Tibial artery (tissue), 4 donors: ENCODE measurements at regions not wholly inside any gene's neighbourhood (a gene's known extent, or its start where the extent isn't known, plus 50 kb on each side); places are given as distances from the start of the nearest gene placed in this dataset.
"Not testable (repeated sequence)": the region's sequence is repeated elsewhere in the genome, so short reads cannot be mapped to it uniquely, and the experiment has no call there.

Experiments
- DNase-seq, 2 donors: peaks; one replicate each; pipeline ENCODE4 v3.0.0-alpha.2; 2019
- H3K27ac ChIP-seq, 2 donors: fragments of 200-600 bp; sonication (generic) in 1 of 2; 1 replicate in 1 of 2; 2 replicates in 1 of 2; pipeline ENCODE4 v1.5.1; 2018 to 2019; ENCODE audit warnings: mild to moderate bottlenecking in 1 of 2
- H3K27me3 ChIP-seq, 2 donors: fragments of 200-600 bp; sonication (generic) in 1 of 2; one replicate each; pipeline versions ENCODE4 v1.5.1 to v1.6.0; 2016 to 2019
- H3K36me3 ChIP-seq, 3 donors: fragments of 200-600 bp; sonication (generic) in 2 of 3; one replicate each; pipeline ENCODE4 v1.5.1; 2016 to 2019; ENCODE audit warnings: mild to moderate bottlenecking in 2 of 3
- H3K4me1 ChIP-seq, 4 donors: fragments of 200-600 bp; sonication (generic) in 2 of 4; 1 replicate in 3 of 4; 2 replicates in 1 of 4; pipeline ENCODE4 v1.5.1; 2016 to 2019
- H3K4me3 ChIP-seq, 2 donors: fragments of 200-600 bp; sonication (generic) in 1 of 2; 1 replicate in 1 of 2; 2 replicates in 1 of 2; pipeline ENCODE4 v1.5.1; 2018 to 2019; ENCODE audit warnings: mild to moderate bottlenecking in 2 of 2
- H3K9me3 ChIP-seq, 3 donors: fragments of 200-600 bp; sonication (generic) in 1 of 3; one replicate each; pipeline ENCODE4 v1.5.1; 2016 to 2019
- CTCF ChIP-seq, 2 experiments: fragments of 200-600 bp in 1 of 2; fragments of 450-650 bp in 1 of 2; IDR thresholded peaks; one replicate each; pipeline ENCODE4 v1.5.1; 2017 to 2019; ENCODE audit warnings: antibody characterized with exemption in 2 of 2, mild to moderate bottlenecking in 1 of 2, moderate library complexity in 1 of 2
- intact Hi-C: fragments of 100-400 bp; cut with DNase I; formaldehyde crosslinking; loops from one replicate; pipeline ENCODE4 v1.15.0; 2023; ENCODE audit warnings: low total_unique reads

- H3K27ac ChIP-seq, intact Hi-C loops, DNase-seq, H3K4me1 ChIP-seq, H3K27me3 ChIP-seq, H3K9me3 ChIP-seq, H3K36me3 ChIP-seq, H3K4me3 ChIP-seq: not testable (repeated sequence)
These were observed 129.3 kb upstream of the RRN3 start for GRCh38 chr16:15223398-15223797.

- peak; percentile 54 to 76 for TF ChIP-seq CTCF (IDR thresholded peaks at IDR 0.05)
- H3K4me3 ChIP-seq, H3K9me3 ChIP-seq, H3K27me3 ChIP-seq, intact Hi-C loops, DNase-seq, H3K27ac ChIP-seq, H3K36me3 ChIP-seq, H3K4me1 ChIP-seq: not testable (repeated sequence)
These were observed 125.9 kb upstream of the RRN3 start for GRCh38 chr16:15219679-15220615.

GRCh38 chr16:15218856-15219500 lies 124.9 kb upstream of the RRN3 start:
- H3K27ac ChIP-seq, H3K36me3 ChIP-seq, DNase-seq, H3K4me3 ChIP-seq, intact Hi-C loops, H3K4me1 ChIP-seq, H3K27me3 ChIP-seq, H3K9me3 ChIP-seq: not testable (repeated sequence)

GRCh38 chr16:15207202-15207981 lies 113.3 kb upstream of the RRN3 start:
- intact Hi-C loops, H3K9me3 ChIP-seq, H3K36me3 ChIP-seq, H3K27ac ChIP-seq, H3K27me3 ChIP-seq, H3K4me1 ChIP-seq, H3K4me3 ChIP-seq: not testable (repeated sequence)
- peak in 1 of 2 donors; percentile 26 for DNase-seq

- H3K27me3 ChIP-seq, H3K27ac ChIP-seq, DNase-seq, intact Hi-C loops, H3K9me3 ChIP-seq, H3K4me1 ChIP-seq, H3K36me3 ChIP-seq, H3K4me3 ChIP-seq: not testable (repeated sequence)
These were observed 112.4 kb upstream of the RRN3 start for GRCh38 chr16:15206439-15206838.

GRCh38 chr16:15205939-15206338 lies 111.9 kb upstream of the RRN3 start:
- DNase-seq, H3K27me3 ChIP-seq, H3K4me1 ChIP-seq, H3K27ac ChIP-seq, intact Hi-C loops, H3K4me3 ChIP-seq, H3K36me3 ChIP-seq, H3K9me3 ChIP-seq: not testable (repeated sequence)

GRCh38 chr16:15204571-15204970 lies 110.5 kb upstream of the RRN3 start:
- DNase-seq, H3K36me3 ChIP-seq, H3K9me3 ChIP-seq, H3K4me3 ChIP-seq, H3K27me3 ChIP-seq, H3K27ac ChIP-seq, H3K4me1 ChIP-seq, intact Hi-C loops: not testable (repeated sequence)

- DNase-seq, H3K27me3 ChIP-seq, intact Hi-C loops, H3K27ac ChIP-seq, H3K4me1 ChIP-seq, H3K4me3 ChIP-seq, H3K9me3 ChIP-seq, H3K36me3 ChIP-seq: not testable (repeated sequence)
These were observed 98.7 kb upstream of the RRN3 start for GRCh38 chr16:15192813-15193212.

GRCh38 chr16:15192197-15192596 lies 98.1 kb upstream of the RRN3 start:
- DNase-seq, H3K36me3 ChIP-seq, H3K4me3 ChIP-seq, H3K9me3 ChIP-seq, H3K4me1 ChIP-seq, H3K27me3 ChIP-seq, H3K27ac ChIP-seq, intact Hi-C loops: not testable (repeated sequence)

GRCh38 chr16:15189478-15189877 lies 95.4 kb upstream of the RRN3 start:
- H3K27ac ChIP-seq, H3K27me3 ChIP-seq, H3K9me3 ChIP-seq, H3K4me3 ChIP-seq, H3K36me3 ChIP-seq, H3K4me1 ChIP-seq, DNase-seq, intact Hi-C loops: not testable (repeated sequence)
